ENCODE measurements at regions not wholly inside any gene's neighbourhood (a gene's known extent, or its start where the extent isn't known, plus 50 kb on each side); places are given as distances from the start of the nearest gene placed in this dataset.
"Not testable (repeated sequence)": the region's sequence is repeated elsewhere in the genome, so short reads cannot be mapped to it uniquely, and the experiment has no call there.

DNA sequence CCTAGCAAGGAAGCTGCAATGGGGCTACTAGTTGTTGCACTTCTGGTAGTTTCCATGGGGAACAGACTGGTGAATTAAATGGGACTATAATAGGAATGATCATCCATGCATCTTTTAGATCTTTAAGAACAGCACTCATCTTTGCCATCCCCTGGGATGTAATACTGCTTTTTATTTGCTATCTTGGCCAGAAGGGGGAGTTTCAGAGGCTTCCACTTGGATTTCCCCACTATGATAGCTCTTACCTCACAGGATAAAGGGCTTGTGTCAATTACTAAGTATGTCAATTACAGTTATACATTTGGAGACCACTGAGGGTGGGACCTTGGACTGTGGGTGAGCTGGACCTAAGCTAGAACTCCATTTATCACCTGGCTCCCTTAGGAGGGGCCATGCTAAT is 61.8 kb downstream of the PROP1 start:
- not testable (repeated sequence) for TF ChIP-seq EZH2 (IDR thresholded peaks at IDR 0.05); POLR2AphosphoS5 (IDR thresholded peaks at IDR 0.05; ENCODE audit: borderline replicate concordance, low read depth, low read length); FOXP2 (optimal IDR thresholded peaks at IDR 0.05; ENCODE audit: control extremely low read depth, extremely low read length, insufficient read depth)

All from SK-N-MC (cell line).